ENCODE measurements at regions not wholly inside any gene's neighbourhood (a gene's known extent, or its start where the extent isn't known, plus 50 kb on each side); places are given as distances from the start of the nearest gene placed in this dataset.

GRCh38 chr18:27793013-27793785, 383.7 kb downstream of the CDH2 start:
- Histone ChIP-seq H2BK120ac (ENCODE audit: low read depth, low read length) (no peak overlapping the region), H2BK15ac (ENCODE audit: low read depth, low read length) (no peak overlapping the region), H2AK9ac (replicated peaks; ENCODE audit: low read depth, low read length, poor library complexity) (no peak overlapping the region), H2BK20ac (ENCODE audit: low read depth, low read length) (no peak overlapping the region), H3K27ac (ENCODE audit: insufficient read depth, low read length) (no peak overlapping the region), H3K56ac (ENCODE audit: extremely low read depth, insufficient read depth, low read length) (no peak overlapping the region), H3K27me3 (ENCODE audit: control insufficient read depth, insufficient read depth, low read length) (no peaks in the 10 kb centered on the region; the same call in 1 of the 2 replicates), H3K36me3 (ENCODE audit: control insufficient read depth, insufficient read depth, low read length) (no peaks in the 10 kb centered on the region), H3K9ac (ENCODE audit: low read depth, low read length) (no peak overlapping the region), H2AFZ (replicated peaks; ENCODE audit: low read length, poor library complexity) (no peak overlapping the region), H3K4me1 (ENCODE audit: control insufficient read depth, insufficient read depth, low read length) (no peaks in the 10 kb centered on the region), H4K8ac (ENCODE audit: low read depth in 2 of 2, low read length in 2 of 2) (no peak overlapping the region), H4K5ac (ENCODE audit: low read depth, low read length) (no peak overlapping the region), H3K4me3 (ENCODE audit: insufficient read depth, low read depth, low read length) (no peak overlapping the region), H2AK5ac (ENCODE audit: low read depth, low read length) (no peak overlapping the region), H3K4me2 (ENCODE audit: low read depth, low read length) (no peak overlapping the region), H3K4ac (ENCODE audit: low read depth, low read length) (no peak overlapping the region), H2BK5ac (ENCODE audit: low read depth, low read length, poor library complexity, severe bottlenecking) (no peak overlapping the region), H3K9me1 (ENCODE audit: insufficient read depth, low read length) (no peaks in the 10 kb centered on the region), H3K18ac (ENCODE audit: low read depth, low read length) (no peak overlapping the region), H3K9me3 (ENCODE audit: control insufficient read depth, insufficient read depth, low read length) (no peaks in the 10 kb centered on the region), H4K91ac (ENCODE audit: insufficient read depth, low read depth, low read length) (no peak overlapping the region), H3K23ac (ENCODE audit: low read depth, low read length) (no peak overlapping the region), H3K14ac (replicated peaks; ENCODE audit: low read depth, low read length) (no peak overlapping the region), H4K20me1 (ENCODE audit: insufficient read depth, low read length) (no peaks in the 10 kb centered on the region), H3K79me1 (ENCODE audit: low read depth in 1 of 2, low read length in 2 of 2) (no peaks in the 10 kb centered on the region)
- dilution Hi-C loops (cut with HindIII; ENCODE audit: low sequenced_read_pairs, unreplicated experiment): no loop called here
- in situ Hi-C loops (cut with MboI; ENCODE audit: low sequenced_read_pairs): no loop called here
- DNase-seq (no peak), ATAC-seq (ENCODE audit: low read depth) (no peak)
- intact Hi-C loops (cut with micrococcal nuclease): no loop called here
- BruUV-seq (replicated peaks): no TSS peak
- ChIA-PET POLR2A (ENCODE audit: unreplicated experiment) (no interaction called here), CTCF (interaction anchor here (0.6 kb wide), 1 partner anchor 27 kb away, joined by 3 read pairs; no protein-coding TSS in a partner anchor)
- no CpG with 5 or more reads among the region's 7 CpGs for WGBS, 2 experiments (ENCODE audit: extremely low coverage in 2 of 2, insufficient read length in 1 of 2)
- no peak for TF ChIP-seq BHLHE40 (IDR thresholded peaks at IDR 0.05; ENCODE audit: low read depth, low read length)
- no peak for TF ChIP-seq RFX5 (IDR thresholded peaks at IDR 0.05; ENCODE audit: low read depth, low read length)
- no peak for TF ChIP-seq MAZ (IDR thresholded peaks at IDR 0.05; ENCODE audit: borderline replicate concordance, low read depth, low read length)
- TF ChIP-seq ELK1 (IDR thresholded peaks at IDR 0.05; ENCODE audit: borderline replicate concordance, low read depth, low read length): no peak
- no peak for TF ChIP-seq POLR2A (IDR thresholded peaks at IDR 0.05; ENCODE audit: low read depth, low read length)
